ENCODE measurements at regions not wholly inside any gene's neighbourhood (a gene's known extent, or its start where the extent isn't known, plus 50 kb on each side); places are given as distances from the start of the nearest gene placed in this dataset.

DNA sequence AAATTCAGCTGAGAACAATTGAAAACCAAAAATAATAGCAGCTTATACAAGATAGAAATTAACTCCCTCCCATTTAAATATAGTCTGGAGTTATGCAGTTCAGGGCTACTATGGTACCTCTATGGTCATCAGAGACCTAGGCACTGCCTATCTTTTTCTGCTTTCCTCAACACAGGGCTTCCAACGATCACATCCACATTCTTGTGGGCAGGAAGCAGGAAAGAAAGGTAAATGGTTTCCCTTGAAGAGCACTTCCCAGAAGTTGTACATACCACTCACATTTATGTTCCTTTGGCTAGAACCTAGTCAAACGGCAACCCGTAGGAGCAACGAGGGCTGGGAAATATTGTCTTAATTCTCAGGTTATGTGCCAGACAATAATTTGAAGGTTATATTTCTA, 197.7 kb upstream of the PRICKLE2 start:
- TF ChIP-seq EZH2 (IDR thresholded peaks at IDR 0.05; ENCODE audit: insufficient read depth, poor library complexity, severe bottlenecking) (no peak), EZH2phosphoT487 (IDR thresholded peaks at IDR 0.05; ENCODE audit: insufficient read depth, low read depth) (no peak)

Measured in GM23248 (cell line).